HG02852 (cell line): ENCODE measurements at regions not wholly inside any gene's neighbourhood (a gene's known extent, or its start where the extent isn't known, plus 50 kb on each side); places are given as distances from the start of the nearest gene placed in this dataset.

Experiments
- ATAC-seq: cut with Tn5 transposase; IDR thresholded peaks from one replicate; pipeline ENCODE4 v1.9.1; 2021; ENCODE audit warnings: mild to moderate bottlenecking, moderate library complexity; ENCODE audit not compliant: unreplicated experiment

DNA sequence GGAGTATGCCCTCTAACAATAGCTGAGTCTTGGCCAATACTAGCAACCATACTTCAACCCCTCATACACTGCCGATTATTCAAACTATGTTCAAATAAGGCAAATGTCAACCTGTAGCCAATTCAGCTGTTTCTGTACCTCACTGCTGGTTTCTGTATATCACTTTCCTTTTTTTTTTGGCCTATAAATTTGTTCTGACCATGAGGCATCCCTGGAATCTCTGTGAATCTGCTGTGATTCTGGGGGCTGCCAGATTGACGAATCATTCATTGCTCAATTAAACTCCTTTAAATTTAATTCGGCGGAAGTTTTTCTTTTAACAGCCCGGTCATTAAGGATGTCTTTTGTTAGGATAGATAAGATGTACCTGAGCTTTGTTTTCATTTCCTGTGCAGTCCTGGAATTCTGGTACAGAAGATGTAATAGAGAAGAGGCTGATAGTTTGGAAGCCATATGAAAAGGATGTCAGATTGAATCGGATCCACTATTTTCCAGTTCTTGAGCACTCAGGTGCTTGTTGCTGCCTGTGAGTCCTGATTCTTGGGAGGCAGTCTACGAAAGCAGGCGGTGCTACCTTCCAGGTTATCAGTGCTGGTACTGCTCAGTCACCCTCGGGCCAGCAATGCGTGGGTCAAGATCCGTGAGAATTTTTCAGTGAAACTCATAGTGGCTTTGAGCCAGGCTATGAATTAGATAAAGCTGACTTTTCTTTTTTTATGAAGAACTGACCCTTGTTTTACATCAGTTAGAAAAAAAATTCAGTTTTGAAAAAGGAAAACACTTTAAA is 106.2 kb upstream of the TUT7 start:
- no peak for ATAC-seq

DNA sequence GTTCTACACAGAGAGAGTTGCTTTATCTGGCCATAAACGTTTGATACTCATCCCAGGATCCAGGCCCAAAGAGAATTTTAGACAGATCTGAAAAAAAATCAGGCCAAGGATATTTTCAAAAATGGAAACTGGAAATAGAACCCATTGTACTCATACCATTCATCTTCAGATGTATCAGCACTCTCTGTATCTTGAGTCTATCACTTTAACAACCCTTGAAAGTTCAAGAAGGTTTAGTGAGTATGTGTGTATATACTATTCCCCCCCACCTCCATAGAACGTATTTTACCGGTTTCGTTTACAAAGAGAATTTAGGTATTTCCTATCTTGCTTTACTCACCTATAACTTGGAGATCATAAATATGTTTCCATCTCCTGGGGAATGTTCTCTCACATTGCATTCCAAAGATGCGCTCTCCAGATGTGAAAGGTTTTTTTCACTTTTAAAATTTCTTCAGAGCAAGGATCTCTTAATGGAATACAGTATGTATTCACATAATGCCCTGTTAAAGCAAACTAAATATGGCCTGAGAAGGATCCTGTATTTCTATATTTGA is 105.5 kb upstream of the TUT7 start:
- ATAC-seq: no peak

DNA sequence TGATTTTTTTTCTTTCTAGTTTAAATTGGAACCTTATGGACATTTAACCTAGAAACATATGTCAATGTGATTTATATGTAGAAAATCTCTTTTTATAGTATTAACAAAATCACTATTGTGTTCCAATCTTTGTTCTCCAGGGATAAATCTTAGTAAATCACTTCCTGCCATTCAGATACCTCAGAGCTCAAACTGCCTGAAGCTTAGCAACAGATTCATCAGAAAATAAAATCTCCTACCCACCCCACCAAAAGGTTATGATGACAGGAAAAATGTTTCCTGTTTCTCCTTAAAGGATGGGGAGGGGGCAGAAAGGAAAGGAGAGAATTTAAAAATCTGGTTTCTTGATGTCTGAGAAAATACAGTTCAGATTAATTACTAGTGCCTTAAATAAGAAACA is 105.0 kb upstream of the TUT7 start:
- ATAC-seq: no peak

DNA sequence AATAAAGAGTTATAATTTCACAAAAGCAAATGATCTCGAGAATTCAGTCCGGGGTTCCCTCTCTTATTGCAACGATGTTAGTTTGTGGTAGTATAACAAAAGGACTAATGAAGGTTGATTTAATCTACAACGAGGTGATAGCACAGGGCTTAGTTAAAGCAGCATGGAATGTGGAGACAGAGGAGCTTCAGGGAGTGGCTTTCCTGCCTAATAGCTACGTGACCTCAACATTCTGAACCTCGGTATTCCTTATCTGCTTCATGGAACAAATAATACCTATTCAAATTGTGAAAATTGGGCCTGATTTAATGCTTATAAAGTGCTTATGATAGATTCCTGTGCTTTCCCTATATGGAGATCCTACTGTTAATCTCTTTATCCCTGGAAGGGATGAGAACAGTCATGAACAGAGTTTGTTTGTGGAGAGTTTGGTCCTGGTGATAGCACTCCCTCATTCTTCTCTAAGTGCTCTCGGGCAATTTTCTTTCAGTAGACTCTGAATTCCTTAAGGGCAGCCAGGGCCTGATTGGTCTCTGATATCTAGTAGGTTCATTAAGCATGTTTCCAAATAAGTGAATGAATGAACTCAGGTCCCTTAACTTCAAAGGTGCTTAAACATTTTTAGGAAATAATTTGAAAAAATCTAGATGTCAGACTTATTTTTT is 104.1 kb upstream of the TUT7 start:
- no peak for ATAC-seq

DNA sequence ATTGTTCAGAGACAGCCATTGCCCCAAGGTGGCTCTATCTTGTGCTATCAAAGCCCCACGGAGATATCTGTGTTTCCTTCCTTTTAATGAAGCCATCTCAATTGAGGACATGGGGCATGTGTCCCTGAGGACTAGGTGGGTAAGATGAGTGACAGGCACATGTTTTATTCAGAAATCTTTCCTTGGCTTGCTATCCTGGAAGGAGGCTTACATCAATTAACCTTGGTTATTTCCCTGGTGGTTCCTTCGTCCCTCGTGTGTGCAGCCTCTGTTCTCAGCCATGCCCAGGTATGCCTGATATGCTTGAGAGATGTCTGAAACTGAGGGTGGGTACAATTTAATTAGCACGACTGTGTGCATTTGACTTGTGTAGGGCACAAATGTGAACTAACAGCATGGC is 102.2 kb upstream of the TUT7 start:
- no peak for ATAC-seq

DNA sequence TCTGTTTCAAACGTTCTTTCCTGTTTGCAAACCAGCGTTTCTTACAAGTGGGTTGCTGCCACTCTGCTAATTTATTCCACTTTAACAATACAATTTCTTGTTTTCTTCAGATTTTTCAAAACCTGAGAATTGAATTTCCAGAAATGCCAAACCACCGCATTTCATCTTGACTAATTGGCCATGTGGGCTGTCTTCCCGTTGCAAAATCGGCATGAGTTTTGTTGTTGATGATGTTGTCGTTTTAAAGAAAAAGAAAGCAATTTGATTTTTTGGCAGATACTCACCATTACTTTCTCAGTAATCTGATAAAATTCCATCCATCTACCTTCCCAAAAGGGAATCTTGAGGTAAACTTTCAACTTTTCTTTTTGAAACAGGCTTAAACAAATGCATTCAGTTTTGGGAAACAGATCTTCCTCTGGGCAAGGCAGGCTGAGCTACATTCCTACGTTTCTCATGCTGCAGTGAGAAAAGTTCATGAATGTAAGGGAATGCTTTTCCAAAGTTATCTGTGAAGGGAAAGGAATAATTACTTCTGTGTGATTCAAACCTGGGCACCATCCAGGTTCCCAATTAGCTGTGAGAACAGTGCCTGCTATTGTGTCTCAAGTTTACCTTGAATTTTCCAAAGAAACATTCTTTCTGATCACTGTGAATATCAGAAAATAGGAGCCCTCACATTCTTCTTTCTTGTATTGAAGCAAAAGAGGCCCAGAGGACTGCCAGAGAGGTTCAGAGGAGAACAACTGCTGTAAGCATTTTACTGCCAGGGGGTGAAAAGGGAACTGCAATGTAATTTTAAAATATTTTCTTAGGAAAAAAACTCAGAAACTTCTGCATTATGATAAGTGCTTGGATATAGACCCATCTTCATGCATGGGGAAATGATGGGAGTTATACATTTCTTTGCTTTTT is 100.7 kb upstream of the TUT7 start:
- no peak for ATAC-seq

DNA sequence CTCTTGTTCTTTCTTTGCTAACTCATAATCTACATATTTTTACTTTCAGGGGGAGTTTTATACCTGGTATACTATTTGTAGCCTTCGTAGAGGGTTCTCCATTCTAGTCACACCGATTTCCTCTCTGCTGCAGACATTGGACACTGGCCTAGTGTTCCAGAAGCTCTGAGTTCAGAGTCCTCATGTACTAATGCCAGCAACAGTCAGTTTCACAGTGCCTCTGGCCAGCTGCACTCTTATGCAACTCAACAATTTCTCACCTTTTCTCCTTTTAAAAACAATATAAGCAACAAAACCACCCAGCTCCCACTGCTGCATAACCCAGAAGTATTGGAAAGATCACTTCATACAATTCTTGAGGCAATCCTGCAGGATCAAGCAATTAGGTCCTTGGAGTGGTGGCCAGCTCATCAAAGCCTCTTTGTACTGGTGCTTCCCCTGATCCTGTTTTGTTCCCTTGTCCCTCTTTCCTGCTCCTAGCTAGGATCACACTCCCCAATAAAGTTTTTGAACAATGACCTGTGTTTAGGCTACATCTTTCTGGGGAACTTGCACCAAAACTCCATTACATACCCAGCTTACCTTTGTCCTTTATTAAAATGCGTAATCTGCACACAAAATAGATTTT is 98.1 kb upstream of the TUT7 start:
- no peak for ATAC-seq

DNA sequence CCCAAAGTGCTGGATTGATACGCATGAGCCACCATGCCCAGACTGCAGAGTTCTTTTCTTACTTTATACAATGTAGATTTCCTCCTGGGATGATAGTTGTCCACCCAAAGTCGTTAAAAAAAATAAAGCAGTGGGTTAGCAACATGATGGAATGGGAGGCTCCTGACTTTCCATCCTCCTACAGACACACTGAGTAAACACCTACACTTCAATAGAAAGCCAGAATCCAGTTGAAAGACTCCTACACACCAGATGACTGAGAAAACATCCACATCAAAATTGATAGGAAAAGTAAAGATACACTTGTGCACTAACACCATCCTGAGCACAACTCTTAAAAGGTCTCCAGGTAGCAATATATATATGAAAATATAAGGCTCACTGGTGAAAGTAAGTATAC is 95.0 kb upstream of the TUT7 start:
- no peak for ATAC-seq

DNA sequence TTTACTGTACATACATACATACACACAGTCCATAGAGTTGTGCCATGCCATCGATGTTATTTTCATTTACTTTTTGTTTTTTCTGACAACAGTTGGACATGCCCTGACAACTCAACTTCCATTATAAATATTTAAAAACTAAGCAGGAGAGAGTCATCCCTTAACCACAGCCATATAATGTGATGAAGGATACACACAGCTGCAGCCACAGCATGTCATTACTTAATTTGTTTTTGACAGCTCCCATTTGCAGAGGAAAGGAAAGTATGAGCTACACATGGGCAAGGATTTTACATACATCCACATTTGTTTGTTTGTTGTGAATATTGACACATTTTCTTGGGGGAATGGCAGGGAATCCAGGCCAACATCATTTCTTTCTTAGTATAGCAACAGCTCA is 91.5 kb upstream of the TUT7 start:
- ATAC-seq: no peak

DNA sequence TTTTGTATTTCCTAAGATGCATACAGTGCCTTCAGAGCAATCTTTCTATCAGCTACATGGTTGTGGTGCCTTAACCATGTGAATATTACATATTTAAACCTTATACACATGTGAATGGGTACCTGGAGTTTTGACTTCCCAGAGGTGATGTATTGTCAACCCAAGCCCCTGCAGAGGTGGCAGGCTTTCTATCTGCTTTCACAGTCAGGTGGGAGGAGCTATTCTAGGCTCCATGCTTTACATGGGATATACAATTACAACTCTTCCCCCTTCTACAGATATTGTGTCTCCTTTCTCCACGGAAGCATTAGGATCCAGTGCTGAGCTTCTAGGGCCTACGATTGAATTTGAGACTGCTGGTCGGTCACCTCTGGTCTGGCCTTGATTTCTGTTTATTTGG is 89.8 kb upstream of the TUT7 start:
- ATAC-seq: no peak

DNA sequence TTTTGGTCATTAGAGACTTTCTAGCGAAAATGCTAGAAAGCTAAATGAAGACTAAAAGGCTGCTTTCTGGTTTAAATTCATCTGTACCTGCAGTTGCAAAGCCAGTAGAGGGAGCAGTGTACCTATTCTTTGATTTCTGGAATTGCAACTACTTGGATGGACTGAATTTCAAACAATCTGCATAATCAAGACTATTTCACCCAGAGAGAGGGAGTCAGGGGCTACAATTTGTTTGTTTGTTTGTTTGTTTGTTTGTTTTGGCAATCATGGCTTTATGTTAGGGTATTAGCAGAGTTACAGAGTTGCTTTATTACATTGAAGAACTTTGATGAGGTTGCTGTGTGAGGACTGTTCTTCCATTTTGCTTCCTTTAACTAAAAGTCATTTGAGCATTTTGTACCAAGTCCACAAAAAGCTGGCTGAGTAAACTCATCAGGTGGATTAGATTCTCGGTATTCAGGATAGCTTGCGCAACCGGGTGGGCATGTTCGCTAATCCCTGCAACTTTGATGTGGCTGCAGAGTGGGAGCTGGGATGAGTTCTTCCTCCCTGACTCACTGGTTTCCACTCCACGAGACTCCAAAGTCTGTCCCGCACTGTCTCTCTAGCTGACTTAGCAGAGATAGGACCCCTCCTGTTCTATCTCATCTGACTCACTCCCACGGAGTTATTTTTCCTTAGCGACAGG is 80.0 kb upstream of the TUT7 start:
- ATAC-seq: no peak

DNA sequence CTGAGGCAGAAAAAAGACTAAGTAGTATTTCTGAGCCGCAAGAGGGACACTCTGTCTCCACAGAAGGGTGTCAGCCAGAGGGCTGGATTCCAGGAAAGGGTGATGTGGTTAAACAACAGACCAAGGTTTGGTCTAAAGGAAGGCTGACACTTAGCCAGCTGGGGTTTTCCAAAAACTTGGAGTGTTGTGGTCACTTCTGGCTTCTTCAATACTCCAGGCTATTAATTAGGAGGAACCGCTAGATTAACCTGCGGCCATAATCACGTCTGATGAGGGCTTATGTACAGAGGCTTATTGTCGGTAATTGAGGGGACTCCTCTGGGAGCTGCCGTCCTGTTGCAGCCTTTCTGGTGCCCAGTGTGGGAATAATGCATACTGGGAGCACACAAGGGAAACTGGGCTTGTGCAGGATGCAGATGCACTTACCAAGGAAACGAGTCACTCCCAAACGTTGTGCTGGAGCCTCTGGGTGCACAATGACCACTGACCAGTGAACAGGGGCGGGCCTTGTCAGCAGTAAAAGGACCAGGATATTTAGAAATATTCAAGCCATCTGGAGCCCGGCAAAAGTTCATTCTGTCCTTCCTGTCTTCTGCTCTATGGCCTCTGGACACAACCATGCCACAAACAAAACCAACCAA is 70.2 kb upstream of the TUT7 start:
- no peak for ATAC-seq

DNA sequence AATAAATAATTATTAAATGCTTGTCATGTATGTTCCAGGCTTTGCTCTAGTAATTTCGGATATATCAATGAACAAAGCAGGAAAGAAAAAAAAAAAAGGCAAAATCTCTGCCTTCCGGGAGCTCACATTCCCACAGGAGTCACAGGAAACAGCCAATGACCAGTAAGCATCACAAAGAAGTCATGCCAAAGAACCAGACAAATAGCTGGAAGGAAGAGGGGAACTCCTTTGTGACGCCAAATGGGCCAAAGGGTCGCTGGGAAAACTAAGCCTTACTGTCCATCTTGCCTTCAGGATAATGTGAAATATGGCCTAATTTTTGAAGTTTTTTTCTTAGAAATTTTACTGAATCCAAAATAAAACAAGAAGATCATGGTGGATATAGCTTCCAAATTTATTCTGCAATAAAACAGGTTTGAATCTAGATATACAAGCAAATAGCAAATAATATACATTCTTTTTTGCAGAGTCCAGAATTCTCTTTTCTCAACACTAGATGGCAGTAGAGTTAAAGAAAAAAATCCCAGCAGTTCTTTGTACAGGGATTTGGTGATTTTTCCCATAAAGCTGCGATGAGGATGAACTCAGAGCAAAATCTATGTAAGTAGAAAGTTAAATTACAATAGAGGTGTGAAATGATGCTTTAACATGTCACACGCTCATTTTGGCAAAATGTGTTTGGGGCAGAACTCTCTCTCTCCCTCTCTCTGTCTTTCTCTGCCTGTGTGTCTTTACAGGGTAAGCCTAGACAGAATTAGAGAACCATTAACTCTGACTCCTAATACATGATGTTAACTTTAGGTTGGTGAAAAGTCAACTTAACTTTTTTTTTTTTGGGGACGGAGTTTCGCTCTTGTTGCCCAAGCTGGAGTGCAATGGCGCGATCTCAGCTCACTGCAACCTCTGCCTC is 60.0 kb upstream of the TUT7 start:
- no peak for ATAC-seq

DNA sequence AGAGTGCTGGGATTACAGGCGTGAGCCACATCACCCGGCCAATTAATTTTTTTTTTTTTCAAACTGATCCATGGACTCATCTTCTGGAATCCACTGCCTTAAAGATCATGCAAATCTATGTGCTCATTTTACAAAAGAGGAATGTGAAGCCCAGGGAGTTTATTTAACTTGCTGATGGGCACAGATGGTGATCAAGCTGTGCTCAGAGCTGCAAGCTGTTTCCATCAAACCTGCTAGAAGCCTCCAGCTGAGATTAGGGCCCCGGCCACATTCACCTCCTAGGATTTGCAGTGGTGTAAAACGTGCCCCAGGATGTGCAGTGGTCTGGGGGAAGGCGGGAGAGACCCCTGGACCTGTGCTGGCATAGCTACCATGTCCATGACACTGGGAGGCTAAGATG is 56.1 kb upstream of the TUT7 start:
- no peak for ATAC-seq

DNA sequence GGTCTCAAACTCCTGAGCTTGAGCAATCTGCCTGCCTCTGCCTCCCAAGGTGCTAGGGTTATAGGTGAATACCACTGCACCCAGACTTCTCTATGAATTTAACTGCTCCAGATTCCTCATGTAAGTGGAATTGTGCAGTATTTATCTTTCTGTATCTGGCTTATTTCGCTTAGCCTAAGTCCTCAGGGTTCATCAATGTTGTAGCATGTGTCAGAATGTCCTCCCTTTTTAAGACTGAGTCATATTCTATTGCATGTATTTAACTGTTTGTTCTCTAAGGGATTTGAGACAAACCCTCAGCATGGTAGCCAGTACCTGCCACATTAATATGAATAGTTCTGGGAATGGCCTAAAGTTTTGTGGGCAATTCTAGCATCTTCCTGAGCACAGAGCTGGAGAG is 53.9 kb upstream of the TUT7 start:
- no peak for ATAC-seq

DNA sequence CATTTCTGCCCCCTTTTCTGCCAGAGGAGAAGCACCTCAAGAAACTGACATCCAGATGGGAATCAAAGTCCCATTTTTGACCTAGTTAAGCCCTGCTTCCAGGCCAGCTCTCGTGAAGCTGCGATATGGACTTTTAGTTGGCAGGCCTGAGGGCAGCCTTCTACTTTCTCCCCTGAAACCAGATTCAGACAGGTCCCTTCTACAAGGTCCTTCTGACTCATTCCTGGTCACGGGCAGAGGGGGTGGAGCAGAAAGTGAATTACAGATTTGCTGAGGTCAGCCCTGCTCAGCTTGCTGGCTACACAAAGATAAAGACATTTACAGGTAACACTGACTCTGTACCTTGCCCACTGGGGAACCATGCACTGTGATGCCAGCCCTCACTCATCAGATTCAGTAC is 52.8 kb upstream of the TUT7 start:
- no peak for ATAC-seq

DNA sequence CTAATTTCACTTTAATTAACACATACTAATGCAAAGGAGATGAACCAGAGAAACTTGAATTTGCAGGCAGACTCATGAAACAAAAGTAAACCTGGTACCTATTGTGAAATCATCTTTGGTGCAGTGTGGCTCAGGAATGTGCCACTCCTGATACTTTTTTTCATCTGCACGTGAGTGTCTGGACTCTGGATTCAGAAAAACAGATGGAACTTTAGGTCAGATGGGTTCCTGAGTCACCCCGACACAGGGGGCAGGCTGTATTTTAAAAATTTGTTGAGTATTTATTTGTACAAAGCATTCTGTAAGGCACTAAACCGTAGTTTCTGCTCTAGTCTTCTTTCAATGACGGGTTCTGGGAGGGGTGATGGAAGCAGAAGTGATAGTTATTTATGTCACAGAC is 52.2 kb upstream of the TUT7 start:
- ATAC-seq: no peak

DNA sequence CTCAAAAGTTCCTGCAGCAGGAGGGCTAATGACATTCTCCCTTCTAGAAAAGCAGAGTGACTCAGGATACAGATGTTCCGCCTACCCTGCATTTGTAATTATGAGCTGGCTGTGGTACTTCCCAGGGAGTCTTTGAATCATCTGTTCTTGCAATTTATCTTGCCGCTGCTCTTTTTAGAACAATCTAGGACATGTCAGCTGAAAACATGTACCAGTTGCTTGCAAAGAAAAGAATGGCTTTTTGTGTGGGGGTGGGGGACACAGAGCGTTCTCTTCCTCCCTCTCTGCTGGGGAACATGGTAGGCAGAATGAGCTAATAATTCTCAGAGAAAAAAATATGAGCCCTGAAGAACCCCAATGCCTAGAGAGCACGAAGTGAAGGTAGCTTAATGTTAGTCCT is 51.7 kb upstream of the TUT7 start:
- no peak for ATAC-seq

DNA sequence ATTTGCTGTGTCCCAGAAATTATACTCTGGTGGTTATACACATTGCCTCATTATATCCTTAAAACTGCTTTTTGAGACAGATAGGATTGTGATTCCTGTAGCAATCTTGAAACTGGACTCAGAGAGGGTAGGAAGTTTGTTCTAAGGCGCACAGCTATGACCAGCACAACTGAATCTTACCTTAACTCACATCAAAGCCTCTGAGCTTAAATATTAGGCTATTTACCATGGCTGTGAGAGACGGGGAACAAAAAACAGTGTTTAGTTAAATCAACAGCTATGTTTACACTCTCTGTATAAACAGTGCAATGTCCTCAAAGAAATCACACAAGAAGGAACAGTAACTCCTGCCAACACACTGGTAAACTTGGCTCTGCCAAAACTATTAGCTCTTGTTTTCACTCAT is 50.9 kb upstream of the TUT7 start:
- no peak for ATAC-seq
